ENCODE measurements at regions not wholly inside any gene's neighbourhood (a gene's known extent, or its start where the extent isn't known, plus 50 kb on each side); places are given as distances from the start of the nearest gene placed in this dataset.
A peak's percentile ranks its signal among the peaks of the same experiment; 100 is the strongest.

DNA sequence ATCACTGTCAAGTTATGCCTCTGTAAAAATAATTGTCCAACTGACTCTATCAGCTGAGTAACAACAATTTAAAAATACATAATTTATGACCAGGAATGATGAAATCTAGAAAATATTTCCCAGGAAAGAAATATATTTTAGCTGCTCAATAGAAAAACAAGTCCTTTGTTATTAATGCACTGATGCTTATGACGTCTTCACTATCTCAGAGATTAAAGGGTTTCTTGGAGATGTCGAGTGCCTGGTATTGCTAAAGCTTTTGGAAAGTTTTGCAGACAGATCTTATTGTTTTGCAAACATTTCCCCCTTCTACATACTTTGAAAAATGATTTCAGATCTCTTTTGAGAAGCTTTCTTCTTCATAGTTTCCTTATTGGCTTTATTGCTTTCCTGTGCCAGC, 154.6 kb upstream of the RPS6KA3 start:
- DNase-seq = no peak

- no peak for DNase-seq
Measured at GRCh38 chrX:20420058-20420457, 153.3 kb upstream of the RPS6KA3 start.

DNA sequence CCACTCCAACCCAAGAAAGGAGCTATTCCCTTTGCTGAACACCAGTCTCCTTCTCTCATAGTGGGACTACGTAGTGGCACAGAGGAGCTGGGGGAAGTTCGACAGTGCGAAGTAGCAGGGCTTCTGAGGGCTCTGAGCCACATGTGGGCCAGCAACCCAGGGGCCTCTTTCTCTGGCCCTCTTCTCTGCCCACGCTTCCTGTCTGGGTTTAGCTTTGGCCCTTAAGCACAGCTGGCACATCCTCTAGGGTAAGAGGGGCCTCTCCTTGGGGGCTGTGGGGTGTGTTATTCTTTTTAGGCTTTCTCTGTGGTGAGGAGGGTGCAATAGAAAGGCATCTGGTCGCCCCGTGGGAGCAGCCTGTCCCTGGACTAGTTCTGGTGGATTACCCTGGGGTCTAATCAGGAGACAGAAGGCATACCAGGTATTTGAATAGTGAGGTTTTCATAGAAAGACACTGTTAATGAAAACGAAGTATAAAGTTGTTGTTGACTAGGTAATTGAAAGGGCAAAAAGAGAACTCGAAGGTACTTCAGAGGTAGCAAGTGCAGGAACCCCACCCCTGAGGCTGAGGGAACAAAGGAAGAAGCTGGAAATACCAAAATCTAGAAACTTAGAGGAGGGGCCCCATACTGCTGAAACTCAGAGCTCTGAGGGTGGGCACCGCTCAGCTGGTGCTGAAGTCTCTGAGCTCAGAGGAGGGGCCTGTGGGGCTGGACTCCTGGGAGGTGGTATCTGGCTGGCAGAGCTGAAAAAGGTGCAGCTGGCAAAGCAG, 151.9 kb upstream of the RPS6KA3 start:
- no peak for DNase-seq

DNA sequence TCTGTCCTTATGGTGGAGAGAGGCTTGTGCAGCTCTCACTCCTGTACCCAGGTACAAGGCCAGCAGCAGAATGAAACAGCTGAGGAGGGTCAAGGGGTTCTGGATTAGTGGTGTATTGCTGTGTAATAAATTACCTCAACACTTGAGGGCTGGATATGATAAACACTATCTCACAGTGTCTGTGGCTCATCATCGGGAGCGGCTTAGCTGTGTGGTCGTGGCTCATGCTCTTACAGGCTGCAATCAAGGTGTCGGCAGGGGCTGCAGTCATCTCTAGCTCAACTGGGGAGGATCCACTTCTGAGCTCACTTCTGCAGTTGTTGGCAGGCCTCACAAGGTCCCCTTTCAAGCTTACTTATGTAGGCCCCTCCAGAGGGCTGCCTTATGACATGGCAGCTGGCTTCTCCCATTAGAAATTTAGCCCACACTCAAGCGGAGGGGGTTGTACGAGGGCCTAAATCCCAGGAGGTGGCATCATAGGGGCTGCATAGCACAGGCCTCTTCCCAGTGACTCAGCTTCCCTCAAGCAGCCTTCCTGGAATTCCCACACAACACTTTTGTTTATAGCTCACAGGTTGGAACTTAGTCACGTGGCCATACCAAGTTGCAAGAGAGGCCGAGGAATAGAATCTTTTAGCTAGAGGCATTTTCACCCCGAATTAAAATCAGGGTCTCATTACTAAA, 148.2 kb upstream of the RPS6KA3 start:
- no peak for DNase-seq

- DNase-seq = no peak
Measured at GRCh38 chrX:20414066-20414465, 147.4 kb upstream of the RPS6KA3 start.

DNA sequence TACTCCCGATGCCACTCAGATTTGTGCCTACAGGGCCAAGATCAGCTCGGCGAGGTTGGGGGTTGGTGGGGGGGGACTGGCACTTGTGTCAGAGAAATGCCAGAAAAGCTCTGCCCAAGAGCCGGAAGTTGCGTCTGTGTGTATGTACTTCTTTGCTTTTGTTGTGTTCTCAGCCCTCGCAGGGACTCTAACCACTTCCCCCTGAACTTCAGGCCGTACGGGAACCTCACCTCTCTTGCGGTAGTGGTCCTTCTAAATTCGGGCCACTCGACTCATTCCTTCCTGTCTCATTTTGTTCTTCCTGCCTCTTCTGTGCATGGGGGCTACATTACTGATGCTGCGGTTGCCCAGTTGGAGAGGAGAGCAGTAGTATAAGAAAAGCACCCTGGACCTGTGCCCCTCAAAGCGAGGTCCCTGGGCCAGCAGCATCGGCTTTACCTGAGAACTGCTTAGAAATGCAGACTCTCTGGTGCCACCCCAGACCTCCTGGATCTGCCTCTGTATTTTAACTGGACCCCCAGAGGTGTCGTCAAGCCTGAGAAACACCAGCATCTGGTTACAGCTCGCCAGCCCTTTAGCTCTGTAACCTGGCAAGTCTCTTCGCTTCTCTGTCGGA, 146.3 kb upstream of the RPS6KA3 start:
- peak; percentile 31 for DNase-seq

DNA sequence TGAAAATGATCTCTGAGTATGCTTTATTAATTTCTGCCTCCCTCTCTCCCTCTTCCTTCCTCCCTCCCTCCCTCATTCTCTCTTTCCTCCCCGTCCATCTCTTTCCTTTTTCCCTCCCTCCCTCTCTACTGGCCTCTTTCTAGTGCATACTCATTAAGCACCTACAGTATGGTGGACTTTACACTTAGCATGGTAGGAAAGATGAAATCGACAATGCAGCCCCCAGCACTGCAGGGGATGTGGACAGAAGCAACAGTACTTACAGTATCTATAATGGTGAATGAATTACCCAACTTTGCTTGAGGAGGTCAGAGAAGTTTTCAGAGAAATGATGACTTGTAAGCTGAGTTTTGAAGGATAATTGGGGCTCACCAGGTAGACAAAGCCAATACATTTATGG, 143.8 kb upstream of the RPS6KA3 start:
- no peak for DNase-seq

DNA sequence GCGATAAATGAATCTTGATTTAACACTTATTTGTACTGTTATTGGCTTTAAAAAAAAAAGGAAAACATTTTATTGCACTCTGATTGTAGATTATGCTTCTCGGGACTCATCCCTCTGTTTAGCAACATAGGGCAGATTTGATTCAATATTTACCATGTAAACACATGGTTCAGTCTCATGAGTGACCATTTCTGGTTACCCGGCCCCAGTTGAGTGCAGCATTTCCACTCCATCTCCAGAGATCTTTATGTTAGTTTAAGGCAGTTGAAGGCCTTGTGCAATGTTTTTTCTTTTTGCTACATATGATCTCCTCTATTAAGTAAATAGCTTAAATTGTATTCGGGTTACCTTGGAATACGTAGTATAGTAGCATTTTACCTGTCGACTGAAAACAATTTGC, 143.3 kb upstream of the RPS6KA3 start:
- DNase-seq = no peak

DNA sequence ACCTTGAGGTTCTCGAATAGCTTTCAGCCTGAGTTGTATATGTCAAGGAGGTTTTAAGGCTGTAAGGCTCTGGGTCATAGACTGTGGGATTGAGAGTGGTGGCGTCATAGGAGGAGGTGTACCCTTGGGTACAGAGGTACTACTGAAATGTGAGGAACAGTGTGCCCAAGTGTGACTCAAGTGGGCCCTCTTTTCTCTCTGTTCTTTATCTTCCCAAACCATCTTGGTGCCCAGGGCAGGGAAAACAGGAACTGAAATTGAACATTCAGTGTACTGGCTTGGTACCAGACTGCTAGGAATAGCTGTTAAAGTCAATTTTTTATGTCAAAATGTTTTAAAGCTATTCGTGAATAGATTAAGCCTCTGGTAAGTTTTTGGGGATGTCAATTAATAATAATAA, 136.2 kb upstream of the RPS6KA3 start:
- DNase-seq = no peak

- DNase-seq = no peak
Measured at GRCh38 chrX:20399728-20400414, 133.2 kb upstream of the RPS6KA3 start.

DNA sequence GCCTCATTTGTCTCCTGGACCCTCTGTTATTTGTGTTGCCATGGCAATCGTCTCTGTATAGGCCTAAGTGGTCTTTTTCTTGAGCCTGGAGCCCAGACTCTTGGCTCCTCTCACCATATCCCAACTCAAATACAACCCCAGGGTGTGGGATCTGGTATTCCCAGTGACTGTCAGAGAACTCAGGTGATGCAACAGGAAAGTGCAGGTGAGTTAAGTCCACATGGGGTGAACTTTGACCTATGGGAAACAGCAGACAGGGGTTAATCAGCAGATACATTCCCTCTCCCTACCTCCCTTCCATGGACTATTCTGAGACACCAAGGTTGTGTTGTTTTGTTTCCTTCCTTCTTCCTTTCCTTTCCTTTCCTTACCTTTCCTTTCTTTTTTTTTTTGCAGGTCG, 130.9 kb upstream of the RPS6KA3 start:
- DNase-seq = no peak

GRCh38 chrX:20394451-20394850, 127.7 kb upstream of the RPS6KA3 start:
- no peak for DNase-seq

GRCh38 chrX:20393944-20394343, 127.2 kb upstream of the RPS6KA3 start:
- DNase-seq = no peak

- DNase-seq = no peak
Measured at GRCh38 chrX:20388594-20388993, 121.9 kb upstream of the RPS6KA3 start.

DNA sequence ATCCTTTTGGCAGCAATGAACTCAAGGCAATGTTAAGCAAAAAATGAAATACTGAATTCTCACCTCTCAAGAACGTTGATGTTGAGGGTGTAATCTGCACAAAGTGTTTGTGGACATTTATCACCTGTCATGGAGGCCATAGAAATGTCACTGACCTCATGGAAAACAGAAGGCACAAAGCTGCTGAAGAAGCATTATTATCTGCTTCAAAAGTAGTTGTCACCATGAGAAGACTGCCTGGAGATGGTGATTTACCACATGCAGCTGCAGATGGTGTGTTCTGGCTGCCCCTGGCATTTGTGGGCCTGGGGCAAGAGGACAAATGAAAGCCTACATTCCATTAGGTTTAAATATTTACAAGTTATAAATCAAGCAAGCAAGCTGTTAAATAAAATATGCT, 116.8 kb upstream of the RPS6KA3 start:
- no peak for DNase-seq

- no peak for DNase-seq
Measured at GRCh38 chrX:20382518-20383297, 116.0 kb upstream of the RPS6KA3 start.

- no peak for DNase-seq
Measured at GRCh38 chrX:20382082-20382481, 115.4 kb upstream of the RPS6KA3 start.

DNA sequence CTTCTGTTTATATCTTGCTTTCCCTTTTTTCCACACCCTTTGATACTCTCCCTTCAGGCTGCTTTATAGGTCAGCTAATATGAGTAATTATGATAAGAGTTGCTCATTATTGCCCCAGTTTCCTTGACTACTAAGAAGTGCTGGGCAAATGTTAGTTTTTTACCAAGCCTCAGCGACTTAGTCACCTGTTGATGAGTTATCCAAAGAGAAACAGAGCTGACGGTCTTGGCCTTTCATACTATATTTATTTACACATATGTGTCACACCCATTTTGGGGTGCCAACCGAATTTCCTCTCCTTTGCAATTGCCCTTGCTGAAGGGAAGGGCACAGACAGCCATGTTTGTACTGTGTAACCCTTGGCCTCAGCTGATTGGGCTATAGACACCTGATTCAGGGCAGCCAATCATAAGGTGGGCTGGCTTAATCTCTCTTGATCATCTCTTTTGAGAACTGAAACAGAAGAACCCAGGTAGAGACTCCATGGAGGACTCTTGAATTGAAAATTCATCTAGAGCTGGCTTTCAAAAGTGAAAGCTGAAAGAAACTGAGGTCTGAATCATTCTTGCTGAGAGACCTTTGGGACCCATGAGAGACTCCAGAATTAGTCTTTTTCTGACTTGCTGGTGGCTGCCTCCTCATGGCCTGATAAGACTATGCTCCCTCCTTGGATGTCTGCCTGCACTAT, 111.7 kb upstream of the RPS6KA3 start:
- no peak for DNase-seq

DNA sequence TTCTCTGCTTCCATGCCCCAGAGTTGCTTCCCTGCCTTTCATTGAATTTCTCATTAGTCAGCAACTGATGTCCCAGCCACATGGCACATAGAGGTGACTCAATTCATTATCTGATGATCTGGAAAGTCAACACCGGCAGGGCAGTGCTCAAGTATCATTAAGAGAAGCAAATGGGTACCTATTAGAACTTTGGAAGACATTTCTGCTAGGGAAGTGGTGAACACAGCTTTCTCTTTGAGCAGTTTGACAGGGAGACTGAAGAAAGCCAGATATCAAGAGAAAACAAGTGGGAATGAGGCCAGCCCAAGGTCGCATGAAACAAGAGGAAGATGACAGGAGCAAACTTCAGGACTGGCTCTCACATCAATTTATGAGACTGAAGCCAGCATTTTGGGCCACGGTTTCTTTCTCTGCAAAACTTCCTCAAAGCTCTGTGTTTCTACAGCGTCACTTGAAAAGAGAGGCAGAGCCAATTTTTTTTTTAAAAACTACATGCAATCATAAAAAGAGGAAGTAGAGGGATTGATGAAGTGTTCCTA, 108.3 kb upstream of the RPS6KA3 start:
- DNase-seq = no peak

DNA sequence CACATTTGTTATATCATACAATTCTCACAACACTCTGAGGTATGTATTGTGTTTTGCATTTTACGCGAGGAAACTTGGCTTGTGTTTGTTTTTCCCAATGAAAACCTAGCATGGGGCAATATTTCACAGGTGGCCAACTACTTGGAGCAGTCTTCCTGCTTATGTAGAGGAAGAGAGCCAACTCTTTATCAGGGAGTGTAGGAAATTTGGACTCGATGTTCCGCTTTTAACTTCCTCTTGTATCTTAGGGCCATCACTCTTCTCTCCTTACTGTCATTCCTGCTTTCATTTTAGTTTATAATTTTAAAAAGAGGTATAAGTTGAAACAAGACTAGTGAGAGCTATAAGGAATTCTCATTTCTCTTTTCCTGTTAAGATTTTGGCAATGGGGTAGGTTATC, 107.7 kb upstream of the RPS6KA3 start:
- DNase-seq = no peak

- DNase-seq = no peak
Measured at GRCh38 chrX:20373063-20373462, 106.4 kb upstream of the RPS6KA3 start.

DNA sequence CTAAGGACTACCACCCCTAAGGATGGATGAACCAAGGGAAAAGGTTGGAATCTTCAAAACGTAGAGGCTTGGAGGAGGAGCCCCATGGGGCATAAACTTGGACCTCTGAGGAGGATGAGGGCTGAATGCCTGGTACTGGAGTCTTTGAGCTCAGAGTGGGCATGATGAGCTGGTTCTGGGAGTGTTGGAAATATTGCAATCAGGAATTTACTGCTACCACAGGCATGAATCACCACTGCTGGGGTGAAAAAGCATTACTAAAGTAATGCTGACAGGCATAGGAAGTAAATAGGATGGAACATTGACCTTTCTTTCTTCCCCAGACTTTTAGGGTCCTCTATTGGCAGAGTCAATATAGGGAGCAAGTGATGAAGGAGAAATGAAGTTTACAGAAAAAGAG, 105.8 kb upstream of the RPS6KA3 start:
- DNase-seq = no peak
